Upper lobe of left lung (tissue), 4 donors: ENCODE measurements at regions not wholly inside any gene's neighbourhood (a gene's known extent, or its start where the extent isn't known, plus 50 kb on each side); places are given as distances from the start of the nearest gene placed in this dataset.

Experiments used
- POLR2A ChIP-seq, 4 donors: fragments of 450-650 bp; IDR thresholded peaks; one replicate each; pipeline ENCODE4 v1.5.1; 2016 to 2017; ENCODE audit warnings: antibody characterized with exemption in 4 of 4, mild to moderate bottlenecking in 2 of 4
- POLR2AphosphoS5 ChIP-seq, 2 donors: sonication (generic); formaldehyde crosslinking; IDR thresholded peaks; one replicate each; pipeline ENCODE4 v1.5.1; 2017; ENCODE audit warnings: antibody characterized with exemption in 2 of 2
- TF ChIP-seq, protein P1 (sequence below), 6 experiments: fragments of 450-650 bp in 4 of 6; fragments of 200-600 bp in 2 of 6; sonication (generic) in 2 of 6; IDR thresholded peaks; one replicate each; pipeline ENCODE4 v1.5.1; 2016 to 2019; ENCODE audit warnings: antibody characterized with exemption in 6 of 6

DNA sequence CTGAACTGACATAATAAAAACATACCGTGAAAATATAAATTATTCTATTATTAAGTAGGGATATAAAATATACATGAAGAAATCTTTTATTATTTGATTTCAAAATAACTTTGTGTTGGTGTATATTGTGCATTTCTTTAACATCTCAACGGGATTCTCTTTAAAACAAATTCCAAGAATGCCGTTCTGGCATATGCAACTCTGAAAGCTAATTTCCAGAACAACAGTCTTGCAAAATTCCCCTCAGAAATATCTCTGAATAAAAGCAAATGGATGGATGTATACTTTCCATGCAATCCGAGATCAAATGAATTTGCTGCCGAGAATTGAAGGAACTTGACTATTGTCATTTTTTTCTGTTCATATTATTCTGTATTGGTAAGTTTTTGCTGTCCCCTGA is 1579.8 kb downstream of the PCDH9 start:
- TF ChIP-seq, protein P1, sequence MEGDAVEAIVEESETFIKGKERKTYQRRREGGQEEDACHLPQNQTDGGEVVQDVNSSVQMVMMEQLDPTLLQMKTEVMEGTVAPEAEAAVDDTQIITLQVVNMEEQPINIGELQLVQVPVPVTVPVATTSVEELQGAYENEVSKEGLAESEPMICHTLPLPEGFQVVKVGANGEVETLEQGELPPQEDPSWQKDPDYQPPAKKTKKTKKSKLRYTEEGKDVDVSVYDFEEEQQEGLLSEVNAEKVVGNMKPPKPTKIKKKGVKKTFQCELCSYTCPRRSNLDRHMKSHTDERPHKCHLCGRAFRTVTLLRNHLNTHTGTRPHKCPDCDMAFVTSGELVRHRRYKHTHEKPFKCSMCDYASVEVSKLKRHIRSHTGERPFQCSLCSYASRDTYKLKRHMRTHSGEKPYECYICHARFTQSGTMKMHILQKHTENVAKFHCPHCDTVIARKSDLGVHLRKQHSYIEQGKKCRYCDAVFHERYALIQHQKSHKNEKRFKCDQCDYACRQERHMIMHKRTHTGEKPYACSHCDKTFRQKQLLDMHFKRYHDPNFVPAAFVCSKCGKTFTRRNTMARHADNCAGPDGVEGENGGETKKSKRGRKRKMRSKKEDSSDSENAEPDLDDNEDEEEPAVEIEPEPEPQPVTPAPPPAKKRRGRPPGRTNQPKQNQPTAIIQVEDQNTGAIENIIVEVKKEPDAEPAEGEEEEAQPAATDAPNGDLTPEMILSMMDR (IDR thresholded peaks at IDR 0.05): no peak
- TF ChIP-seq POLR2A (IDR thresholded peaks at IDR 0.05) (no peak), POLR2AphosphoS5 (IDR thresholded peaks at IDR 0.05) (no peak)
